Upper lobe of left lung (tissue), 4 donors: ENCODE measurements at regions not wholly inside any gene's neighbourhood (a gene's known extent, or its start where the extent isn't known, plus 50 kb on each side); places are given as distances from the start of the nearest gene placed in this dataset.

Source experiments
- EP300 ChIP-seq, 4 donors: sonication (generic); formaldehyde crosslinking; IDR thresholded peaks; one replicate each; pipeline ENCODE4 v1.5.1; 2017; ENCODE audit warnings: antibody characterized with exemption in 4 of 4, control low read depth in 2 of 4
- POLR2AphosphoS5 ChIP-seq, 2 donors: sonication (generic); formaldehyde crosslinking; IDR thresholded peaks; one replicate each; pipeline ENCODE4 v1.5.1; 2017; ENCODE audit warnings: antibody characterized with exemption in 2 of 2
- TF ChIP-seq, protein P1 (sequence below), 6 experiments: fragments of 450-650 bp in 4 of 6; fragments of 200-600 bp in 2 of 6; sonication (generic) in 2 of 6; IDR thresholded peaks; one replicate each; pipeline ENCODE4 v1.5.1; 2016 to 2019; ENCODE audit warnings: antibody characterized with exemption in 6 of 6

DNA sequence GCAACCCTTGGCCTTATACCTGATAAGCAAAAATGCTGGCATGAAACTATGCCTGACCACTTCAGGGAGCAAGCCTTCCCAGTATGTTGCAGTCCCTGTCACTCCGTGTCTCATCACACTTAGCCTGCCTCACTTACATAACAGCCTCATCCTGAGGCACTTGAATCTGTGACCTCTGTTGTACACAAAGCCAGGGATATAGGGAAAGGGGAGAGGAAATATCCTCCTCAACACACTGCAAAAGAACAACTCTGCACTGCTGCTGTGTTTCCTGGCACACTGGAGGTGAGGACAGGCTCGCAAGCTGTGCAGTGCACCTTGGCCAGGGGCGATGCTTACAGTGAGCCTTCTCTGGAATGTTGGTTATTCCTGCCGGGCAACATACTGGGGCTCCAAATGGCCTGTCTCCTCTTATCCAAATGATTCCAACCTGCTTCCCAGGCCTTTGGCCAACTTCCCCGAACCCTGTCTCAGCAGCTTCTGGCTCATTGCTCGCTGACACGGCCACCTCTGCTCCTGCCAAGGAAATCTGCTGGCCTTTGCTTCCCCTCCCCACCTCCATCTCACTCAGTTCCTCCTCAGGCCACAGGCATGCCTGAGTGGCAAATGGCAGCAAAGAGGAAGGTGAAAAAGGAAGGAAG is 109.2 kb downstream of the CD47 start:
- TF ChIP-seq, protein P1, sequence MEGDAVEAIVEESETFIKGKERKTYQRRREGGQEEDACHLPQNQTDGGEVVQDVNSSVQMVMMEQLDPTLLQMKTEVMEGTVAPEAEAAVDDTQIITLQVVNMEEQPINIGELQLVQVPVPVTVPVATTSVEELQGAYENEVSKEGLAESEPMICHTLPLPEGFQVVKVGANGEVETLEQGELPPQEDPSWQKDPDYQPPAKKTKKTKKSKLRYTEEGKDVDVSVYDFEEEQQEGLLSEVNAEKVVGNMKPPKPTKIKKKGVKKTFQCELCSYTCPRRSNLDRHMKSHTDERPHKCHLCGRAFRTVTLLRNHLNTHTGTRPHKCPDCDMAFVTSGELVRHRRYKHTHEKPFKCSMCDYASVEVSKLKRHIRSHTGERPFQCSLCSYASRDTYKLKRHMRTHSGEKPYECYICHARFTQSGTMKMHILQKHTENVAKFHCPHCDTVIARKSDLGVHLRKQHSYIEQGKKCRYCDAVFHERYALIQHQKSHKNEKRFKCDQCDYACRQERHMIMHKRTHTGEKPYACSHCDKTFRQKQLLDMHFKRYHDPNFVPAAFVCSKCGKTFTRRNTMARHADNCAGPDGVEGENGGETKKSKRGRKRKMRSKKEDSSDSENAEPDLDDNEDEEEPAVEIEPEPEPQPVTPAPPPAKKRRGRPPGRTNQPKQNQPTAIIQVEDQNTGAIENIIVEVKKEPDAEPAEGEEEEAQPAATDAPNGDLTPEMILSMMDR (IDR thresholded peaks at IDR 0.05), result no peak
- TF ChIP-seq EP300 (IDR thresholded peaks at IDR 0.05) (no peak), POLR2AphosphoS5 (IDR thresholded peaks at IDR 0.05) (no peak)
